SK-N-MC (cell line): ENCODE measurements at regions not wholly inside any gene's neighbourhood (a gene's known extent, or its start where the extent isn't known, plus 50 kb on each side); places are given as distances from the start of the nearest gene placed in this dataset.

Experiments
- EZH2 ChIP-seq: fragments of 200-600 bp; sonication (generic); IDR thresholded peaks from one replicate; pipeline ENCODE4 v1.6.1; 2017; ENCODE audit warnings: antibody characterized with exemption
- POLR2AphosphoS5 ChIP-seq: IDR thresholded peaks from 2 replicates; pipeline ENCODE4 v1.6.1; 2012; ENCODE audit warnings: mild to moderate bottlenecking, low read depth, low read length, borderline replicate concordance

DNA sequence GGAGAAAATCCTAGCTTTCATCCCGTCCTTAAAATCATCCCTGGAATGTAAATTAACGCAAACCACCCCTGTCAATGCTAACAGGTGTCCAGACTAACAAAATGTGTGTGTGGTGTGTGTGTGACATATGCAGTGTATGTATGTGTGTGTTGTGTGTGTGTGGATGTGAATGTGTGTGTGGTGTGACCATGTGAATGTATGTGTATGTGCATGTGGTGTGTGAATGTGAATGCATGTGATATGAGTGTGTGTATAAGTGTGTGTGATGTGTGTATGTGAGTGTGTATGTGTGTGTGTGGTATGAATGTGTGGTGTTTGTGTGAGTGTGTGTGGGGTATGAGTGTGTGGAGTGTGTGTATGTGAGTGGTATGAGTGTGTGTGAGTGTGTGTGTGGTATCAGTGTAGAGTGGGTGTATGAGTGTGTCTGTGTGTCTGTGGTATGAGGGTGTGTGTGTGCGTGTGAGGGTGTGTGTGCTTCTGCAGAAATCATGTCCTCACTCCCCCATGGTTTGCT lies 190.8 kb downstream of the TEX29 start:
- TF ChIP-seq POLR2AphosphoS5 (no peak), EZH2 (no peak)
